SK-N-SH (cell line): ENCODE measurements at regions not wholly inside any gene's neighbourhood (a gene's known extent, or its start where the extent isn't known, plus 50 kb on each side); places are given as distances from the start of the nearest gene placed in this dataset.
A peak's percentile ranks its signal among the peaks of the same experiment; 100 is the strongest.

ENCODE experiments used
- CTCF ChIA-PET: fragments of 300-600, 350-600 bp; formaldehyde crosslinking; extraction: SDS; loops from one replicate; lab custom pipeline; 2021; lab: Yijun Ruan, JAX
- POLR2A ChIA-PET: fragments of 350-600 bp; sonication (Branson Sonifier 250); formaldehyde crosslinking; extraction: SDS; loops from one replicate; lab custom pipeline; 2020; ENCODE audit warnings: antibody characterized with exemption, inconsistent platforms; lab: Yijun Ruan, JAX
- DNase-seq: peaks from one replicate; pipeline ENCODE4 v3.0.0; 2012
- H2AFZ ChIP-seq: fragments of 200-600 bp; sonication (generic); 2 replicates; pipeline ENCODE4 v1.8.1; 2016; ENCODE audit warnings: antibody characterized with exemption, mild to moderate bottlenecking, low read depth
- H3F3A ChIP-seq: fragments of 200-600 bp; sonication (generic); replicated peaks from 2 replicates; pipeline ENCODE3; 2016; ENCODE audit warnings: antibody characterized with exemption, mild to moderate bottlenecking; ENCODE audit not compliant: insufficient read depth
- H3K27ac ChIP-seq, 2 experiments: fragments of 200-500 bp in 1 of 2; fragments of 200-600 bp in 1 of 2; sonication (Bioruptor generic) in 1 of 2; sonication (generic), shearing (Covaris generic) in 1 of 2; 2 replicates each; pipeline versions ENCODE4 v1.5.1 to v1.6.1; 2014 to 2016; ENCODE audit warnings: low read depth in 2 of 2, inconsistent platforms in 1 of 2, low read length in 1 of 2, mild to moderate bottlenecking in 1 of 2, mixed read lengths in 1 of 2
- H3K27me3 ChIP-seq: fragments of 200-600 bp; sonication (generic), shearing (Covaris generic); 2 replicates; pipeline ENCODE4 v1.6.1; 2016; ENCODE audit warnings: mixed run types; ENCODE audit not compliant: insufficient read depth
- H3K36me3 ChIP-seq, 2 experiments: fragments of 200-500 bp in 1 of 2; fragments of 200-600 bp in 1 of 2; sonication (Bioruptor generic) in 1 of 2; sonication (generic) in 1 of 2; replicated peaks in 1 of 2; 2 replicates each; pipeline versions ENCODE3 to v1.5.1; 2014 to 2016; ENCODE audit warnings: low read length in 1 of 2, mild to moderate bottlenecking in 1 of 2; ENCODE audit not compliant: insufficient read depth in 2 of 2, control insufficient read depth in 1 of 2
- H3K4me1 ChIP-seq, 2 experiments: fragments of 200-500 bp in 1 of 2; fragments of 200-600 bp in 1 of 2; sonication (Bioruptor generic) in 1 of 2; sonication (generic), shearing (Covaris generic) in 1 of 2; 2 replicates each; pipeline versions ENCODE4 v1.5.1 to v1.6.1; 2014 to 2016; ENCODE audit warnings: low read depth in 1 of 2, low read length in 1 of 2, mixed run types in 1 of 2; ENCODE audit not compliant: insufficient read depth in 2 of 2, control insufficient read depth in 1 of 2
- H3K4me2 ChIP-seq: fragments of 200-600 bp; sonication (generic), shearing (Covaris generic); 2 replicates; pipeline ENCODE4 v1.6.1; 2017; ENCODE audit warnings: mixed run types
- H3K4me3 ChIP-seq, 2 experiments: fragments of 200-500 bp in 1 of 2; fragments of 200-600 bp in 1 of 2; sonication (Bioruptor generic) in 1 of 2; sonication (generic), shearing (Covaris generic) in 1 of 2; 2 replicates each; pipeline versions ENCODE4 v1.5.1 to v1.8.1; 2014 to 2016; ENCODE audit warnings: low read depth in 2 of 2, inconsistent platforms in 1 of 2, low read length in 1 of 2, mild to moderate bottlenecking in 1 of 2, mixed read lengths in 1 of 2, moderate library complexity in 1 of 2
- H3K79me2 ChIP-seq: fragments of 200-600 bp; sonication (generic); 2 replicates; pipeline ENCODE4 v1.8.1; 2017; ENCODE audit warnings: mild to moderate bottlenecking; ENCODE audit not compliant: insufficient read depth
- H3K9ac ChIP-seq: fragments of 200-600 bp; sonication (generic); 2 replicates; pipeline ENCODE4 v1.6.1; 2017; ENCODE audit warnings: mixed run types
- H3K9me2 ChIP-seq: fragments of 200-600 bp; sonication (generic); 2 replicates; pipeline ENCODE4 v1.6.1; 2017; ENCODE audit warnings: mixed run types
- H3K9me3 ChIP-seq: fragments of 200-600 bp; sonication (generic); 2 replicates; pipeline ENCODE4 v1.6.1; 2017; ENCODE audit warnings: mixed run types, mild to moderate bottlenecking, moderate library complexity
- H4K20me1 ChIP-seq: fragments of 200-600 bp; sonication (generic); 2 replicates; pipeline ENCODE4 v1.6.1; 2017; ENCODE audit warnings: mild to moderate bottlenecking, mixed run types; ENCODE audit not compliant: insufficient read depth
- ELF1 ChIP-seq: IDR thresholded peaks from 2 replicates; pipeline ENCODE4 v1.4.0; 2012
- EP300 ChIP-seq, 2 experiments: IDR thresholded peaks; 2 replicates each; pipeline versions ENCODE4 v1.4.0 to v1.6.1; 2012; ENCODE audit warnings: borderline replicate concordance in 1 of 2, low read depth in 1 of 2, low read length in 1 of 2
- EZH2phosphoT487 ChIP-seq: fragments of 200-600 bp; sonication (generic); IDR thresholded peaks from 2 replicates; pipeline ENCODE4 v1.6.1; 2017; ENCODE audit warnings: low read depth, mixed run types, mild to moderate bottlenecking, antibody characterized with exemption, moderate library complexity, borderline replicate concordance
- FOXM1 ChIP-seq: IDR thresholded peaks from 2 replicates; pipeline ENCODE4 v1.4.0; 2012; ENCODE audit warnings: low read depth, mild to moderate bottlenecking
- MAX ChIP-seq: IDR thresholded peaks from 2 replicates; pipeline ENCODE4 v1.4.0; 2012; ENCODE audit warnings: low read depth
- MEF2A ChIP-seq: IDR thresholded peaks from 2 replicates; pipeline ENCODE4 v1.4.0; 2012; ENCODE audit warnings: low read depth, borderline replicate concordance
- MXI1 ChIP-seq: IDR thresholded peaks from 2 replicates; pipeline ENCODE4 v1.6.1; 2012; ENCODE audit warnings: mild to moderate bottlenecking, low read depth, low read length, improper control_type of control experiment
- NFIC ChIP-seq: IDR thresholded peaks from 2 replicates; pipeline ENCODE4 v1.4.0; 2012; ENCODE audit warnings: borderline replicate concordance
- NRF1 ChIP-seq: IDR thresholded peaks from 2 replicates; pipeline ENCODE4 v1.6.1; 2012; ENCODE audit warnings: low read depth, mild to moderate bottlenecking, low read length
- PBX3 ChIP-seq: IDR thresholded peaks from 2 replicates; pipeline ENCODE4; 2012
- RAD21 ChIP-seq: IDR thresholded peaks from 2 replicates; pipeline ENCODE4 v1.6.1; 2012; ENCODE audit warnings: mild to moderate bottlenecking, low read length
- RCOR1 ChIP-seq: fragments of 150-350 bp; IDR thresholded peaks from 2 replicates; pipeline ENCODE4 v1.6.1; 2017; ENCODE audit warnings: antibody characterized with exemption, low read length
- SIN3A ChIP-seq: IDR thresholded peaks from 2 replicates; pipeline ENCODE4 v1.6.1; 2012; ENCODE audit warnings: low read depth, mild to moderate bottlenecking, low read length, moderate library complexity, borderline replicate concordance
- SMC3 ChIP-seq: IDR thresholded peaks from 2 replicates; pipeline ENCODE4 v1.6.1; 2012; ENCODE audit warnings: low read depth, low read length, improper control_type of control experiment
- TAF1 ChIP-seq: IDR thresholded peaks from 2 replicates; pipeline ENCODE4 v1.6.1; 2012; ENCODE audit warnings: low read depth, mild to moderate bottlenecking, low read length, moderate library complexity, borderline replicate concordance
- TCF12 ChIP-seq: IDR thresholded peaks from 2 replicates; pipeline ENCODE4 v1.4.0; 2012
- USF2 ChIP-seq: fragments of 150-350 bp; IDR thresholded peaks from 2 replicates; pipeline ENCODE4 v1.6.1; 2017; ENCODE audit warnings: antibody characterized with exemption, low read length, low read depth, borderline replicate concordance
- ZBTB33 ChIP-seq: IDR thresholded peaks from 2 replicates; pipeline ENCODE4 v1.4.0; 2012; ENCODE audit warnings: low read depth, borderline replicate concordance
- WGBS: methylation state at CpG from one replicate; pipeline ENCODE4 v1.1.6; 2017; ENCODE audit warnings: low lambda C conversion rate; 5-methylcytosine and 5-hydroxymethylcytosine counted together

GRCh38 chr7:116441534-116441933 is 58.0 kb upstream of the CAV2 start (continued):
- TF ChIP-seq MAX (peak; percentile 46; the same call in 1 of the 2 replicates), EZH2phosphoT487 (no peak), RAD21 (no peak), SMC3 (no peak), MEF2A (no peak), TCF12 (peak; percentile 89), EP300 (IDR thresholded peaks at IDR 0.05; ENCODE audit: borderline replicate concordance in 1 of 2, low read depth in 1 of 2, low read length in 1 of 2) (peak in 1 of 2 experiments; percentile 21; a peak in 1 of 4 replicates), USF2 (no peak), PBX3 (no peak), ZBTB33 (no peak), RCOR1 (no peak), MXI1 (no peak), ELF1 (0 out of 2 replicates have a peak, but pooled peaks have one; percentile 12), NFIC (peak; percentile 12; the same call in 1 of the 2 replicates)
- TF ChIP-seq, all 33 proteins: peak for 5

GRCh38 chr7:116443101-116443523 is 56.4 kb upstream of the CAV2 start:
- no peaks in the 10 kb centered on the region for H3K27me3 ChIP-seq
- H3K79me2 ChIP-seq, result no peaks in the 10 kb centered on the region
- H3K4me1 ChIP-seq, result peaks cover 2 to 65% of the 10 kb centered on the region in 2 experiments
- DNase-seq, result peak; percentile 13
- no peaks in the 10 kb centered on the region for H3K9me3 ChIP-seq
- 0 out of 2 replicates have a peak overlapping the region, but pooled peaks have one; percentile 7 for H2AFZ ChIP-seq
- peaks cover 48% of the 10 kb centered on the region for H3F3A ChIP-seq
- no peak overlapping the region for H3K4me3 ChIP-seq
- peak overlapping the region; percentile 76 to 87; a peak in 3 of 4 replicates for H3K27ac ChIP-seq
- H3K4me2 ChIP-seq, result peak overlapping the region; percentile 32; the same call in 1 of the 2 replicates
- H3K9me2 ChIP-seq, result no peaks in the 10 kb centered on the region
- ChIA-PET POLR2A (no interaction called here), CTCF (no interaction called here)
- no peaks in the 10 kb centered on the region for H3K36me3 ChIP-seq
- no peaks in the 10 kb centered on the region for H4K20me1 ChIP-seq
- 0% methylated on average over 1 of the region's 1 CpG for WGBS
- peak overlapping the region; percentile 37; the same call in 1 of the 2 replicates for H3K9ac ChIP-seq
- TF ChIP-seq MAX, result peak; percentile 85; the same call in 1 of the 2 replicates
- peak; percentile 29; the same call in 1 of the 2 replicates for TF ChIP-seq TAF1
- TF ChIP-seq PBX3, result peak; percentile 84
- no peak for TF ChIP-seq USF2
- peak; percentile 91 for TF ChIP-seq ZBTB33
- peak; percentile 97 for TF ChIP-seq NFIC
- peak; percentile 96 for TF ChIP-seq FOXM1
- TF ChIP-seq NRF1, result no peak
- TF ChIP-seq SIN3A, result no peak; the same call in 1 of the 2 replicates
